NAMALWA (cell line): ENCODE measurements at regions not wholly inside any gene's neighbourhood (a gene's known extent, or its start where the extent isn't known, plus 50 kb on each side); places are given as distances from the start of the nearest gene placed in this dataset.
A peak's percentile ranks its signal among the peaks of the same experiment; 100 is the strongest.

ENCODE experiments used
- DNase-seq: peaks from one replicate; pipeline ENCODE4 v3.0.0-alpha.2; 2015; ENCODE audit warnings: low spot score

DNA sequence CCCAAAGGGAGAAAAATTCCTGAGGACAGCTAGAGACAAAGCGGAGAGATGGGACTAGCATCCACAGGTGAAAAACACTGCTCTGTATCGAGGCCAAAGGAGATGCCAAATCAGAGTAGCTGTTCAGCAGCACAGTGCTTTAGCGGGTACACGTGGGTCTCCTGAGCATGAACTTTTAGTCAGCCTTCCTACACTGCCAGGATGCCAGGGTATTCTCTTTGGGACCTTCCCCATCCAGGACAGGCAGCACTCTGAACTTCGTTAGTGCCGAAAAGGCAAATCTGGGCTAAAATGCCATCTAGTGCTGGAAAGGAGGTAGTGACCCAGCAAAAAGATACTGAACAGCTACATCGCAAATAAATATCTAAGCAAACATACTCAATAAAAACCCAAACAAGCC, 64.9 kb downstream of the C6orf58 start:
- DNase-seq, result peak; percentile 49
